ENCODE measurements at regions not wholly inside any gene's neighbourhood (a gene's known extent, or its start where the extent isn't known, plus 50 kb on each side); places are given as distances from the start of the nearest gene placed in this dataset.

DNA sequence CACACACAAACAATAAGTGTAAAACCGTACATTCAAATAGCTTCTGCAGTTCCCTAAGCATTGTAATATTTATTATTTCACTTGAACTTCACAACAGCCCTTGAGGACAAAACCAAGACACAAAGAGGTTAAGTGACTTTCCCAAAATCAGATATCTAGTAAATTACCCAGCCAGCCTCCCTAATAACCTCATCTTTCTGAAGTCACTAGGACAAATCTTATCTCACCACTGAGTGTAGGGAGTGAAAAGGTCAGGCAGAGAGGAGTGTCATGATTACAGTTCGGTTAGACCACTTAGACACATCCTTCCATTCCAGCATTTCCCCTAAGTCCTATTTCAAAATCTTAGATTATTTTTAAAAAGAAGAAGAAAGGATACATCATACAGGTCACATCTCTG is 377.3 kb upstream of the NFIA start:
- 100% methylated on average over 1 of the region's 2 CpGs for WGBS (ENCODE audit: insufficient coverage)
- no peaks in the 10 kb centered on the region for H3K4me1 ChIP-seq (ENCODE audit: control extremely low read depth in 1 of 4, control insufficient read depth in 4 of 4, insufficient read depth in 4 of 4, low read length in 3 of 4)
- CTCF ChIA-PET, result no interaction called here
- no peak for DNase-seq
- no peaks in the 10 kb centered on the region for H3K27me3 ChIP-seq (replicated peaks in 2 of 5; ENCODE audit: control insufficient read depth in 4 of 5, insufficient read depth in 5 of 5, low read length in 4 of 5)
- H3K9me3 ChIP-seq (ENCODE audit: control extremely low read depth in 1 of 5, control insufficient read depth in 4 of 5, insufficient read depth in 2 of 5, low read depth in 1 of 5, low read length in 4 of 5), result peaks cover 0 to 4% (median 0%) of the 10 kb centered on the region in 5 experiments
- POLR2A ChIA-PET, result no interaction called here
- no peaks in the 10 kb centered on the region for H3K36me3 ChIP-seq (ENCODE audit: control insufficient read depth in 4 of 4, insufficient read depth in 4 of 4, low read length in 3 of 4)
- no peak overlapping the region for H3K27ac ChIP-seq (ENCODE audit: insufficient read depth in 1 of 2, low read depth in 1 of 2, low read length in 2 of 2, poor library complexity in 1 of 2, severe bottlenecking in 2 of 2)
- H3K4me3 ChIP-seq (ENCODE audit: control insufficient read depth in 1 of 7, extremely low read depth in 1 of 7, insufficient read depth in 4 of 7, low read depth in 2 of 7, low read length in 6 of 7), result no peak overlapping the region

DNA sequence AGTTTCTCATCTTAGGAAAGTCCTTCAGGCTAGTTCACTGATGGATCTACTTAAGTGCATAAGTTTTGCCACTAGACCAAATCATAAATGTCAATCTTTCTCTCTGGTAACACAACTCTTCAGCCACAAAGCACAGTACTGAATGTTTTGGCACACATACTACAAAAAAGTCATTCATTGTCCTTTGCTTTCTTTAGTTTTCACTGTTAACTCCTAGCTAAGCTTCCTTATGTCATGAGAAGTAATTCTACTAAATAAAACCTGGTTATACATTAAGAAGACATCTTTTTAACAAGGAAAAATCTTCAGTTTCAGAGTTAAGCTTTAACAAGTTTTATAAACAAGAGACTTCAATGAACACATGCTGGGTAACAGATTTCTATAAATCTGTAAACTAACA is 379.2 kb upstream of the NFIA start:
- Histone ChIP-seq H3K9me3 (ENCODE audit: control extremely low read depth in 1 of 5, control insufficient read depth in 4 of 5, insufficient read depth in 2 of 5, low read depth in 1 of 5, low read length in 4 of 5) (peaks cover 0 to 4% (median 0%) of the 10 kb centered on the region in 5 experiments), H3K4me1 (ENCODE audit: control extremely low read depth in 1 of 4, control insufficient read depth in 4 of 4, insufficient read depth in 4 of 4, low read length in 3 of 4) (no peaks in the 10 kb centered on the region), H3K36me3 (ENCODE audit: control insufficient read depth in 4 of 4, insufficient read depth in 4 of 4, low read length in 3 of 4) (no peaks in the 10 kb centered on the region), H3K27me3 (replicated peaks in 2 of 5; ENCODE audit: control insufficient read depth in 4 of 5, insufficient read depth in 5 of 5, low read length in 4 of 5) (no peaks in the 10 kb centered on the region), H3K4me3 (ENCODE audit: control insufficient read depth in 1 of 7, extremely low read depth in 1 of 7, insufficient read depth in 4 of 7, low read depth in 2 of 7, low read length in 6 of 7) (no peak overlapping the region), H3K27ac (ENCODE audit: insufficient read depth in 1 of 2, low read depth in 1 of 2, low read length in 2 of 2, poor library complexity in 1 of 2, severe bottlenecking in 2 of 2) (no peak overlapping the region)
- ChIA-PET CTCF (no interaction called here), POLR2A (no interaction called here)
- no peak for DNase-seq

DNA sequence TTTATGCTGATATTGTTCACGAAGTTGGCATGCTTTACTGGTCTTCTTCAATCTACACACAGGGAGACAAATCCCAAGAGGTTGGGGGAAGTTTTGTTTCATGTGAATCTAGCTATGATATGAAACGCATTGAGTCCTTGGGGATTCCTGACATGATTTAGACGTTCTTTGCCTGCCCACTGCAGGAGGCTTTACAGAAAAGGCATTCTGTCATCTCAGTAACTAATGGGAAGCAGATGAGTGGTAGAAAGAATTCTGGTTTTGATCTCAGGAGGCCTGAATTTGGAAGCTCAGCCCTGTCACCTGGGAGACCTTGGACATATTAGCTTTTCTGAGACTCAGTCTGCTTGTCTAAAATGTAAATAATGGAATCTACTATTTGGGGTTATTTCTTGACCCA is 383.0 kb upstream of the NFIA start:
- H3K4me1 ChIP-seq (ENCODE audit: control extremely low read depth in 1 of 4, control insufficient read depth in 4 of 4, insufficient read depth in 4 of 4, low read length in 3 of 4), result peaks cover 0 to 3% (median 0%) of the 10 kb centered on the region in 4 experiments
- no peak for DNase-seq
- ChIA-PET CTCF (no interaction called here), POLR2A (no interaction called here)
- no peaks in the 10 kb centered on the region for H3K27me3 ChIP-seq (replicated peaks in 2 of 5; ENCODE audit: control insufficient read depth in 4 of 5, insufficient read depth in 5 of 5, low read length in 4 of 5)
- no peak overlapping the region for H3K27ac ChIP-seq (ENCODE audit: insufficient read depth in 1 of 2, low read depth in 1 of 2, low read length in 2 of 2, poor library complexity in 1 of 2, severe bottlenecking in 2 of 2)
- no CpG with 5 or more reads among the region's 3 CpGs for WGBS (ENCODE audit: insufficient coverage)
- no peak overlapping the region for H3K4me3 ChIP-seq (ENCODE audit: control insufficient read depth in 1 of 7, extremely low read depth in 1 of 7, insufficient read depth in 4 of 7, low read depth in 2 of 7, low read length in 6 of 7)
- no peaks in the 10 kb centered on the region for H3K9me3 ChIP-seq (ENCODE audit: control extremely low read depth in 1 of 5, control insufficient read depth in 4 of 5, insufficient read depth in 2 of 5, low read depth in 1 of 5, low read length in 4 of 5)
- H3K36me3 ChIP-seq (ENCODE audit: control insufficient read depth in 4 of 4, insufficient read depth in 4 of 4, low read length in 3 of 4), result no peaks in the 10 kb centered on the region

DNA sequence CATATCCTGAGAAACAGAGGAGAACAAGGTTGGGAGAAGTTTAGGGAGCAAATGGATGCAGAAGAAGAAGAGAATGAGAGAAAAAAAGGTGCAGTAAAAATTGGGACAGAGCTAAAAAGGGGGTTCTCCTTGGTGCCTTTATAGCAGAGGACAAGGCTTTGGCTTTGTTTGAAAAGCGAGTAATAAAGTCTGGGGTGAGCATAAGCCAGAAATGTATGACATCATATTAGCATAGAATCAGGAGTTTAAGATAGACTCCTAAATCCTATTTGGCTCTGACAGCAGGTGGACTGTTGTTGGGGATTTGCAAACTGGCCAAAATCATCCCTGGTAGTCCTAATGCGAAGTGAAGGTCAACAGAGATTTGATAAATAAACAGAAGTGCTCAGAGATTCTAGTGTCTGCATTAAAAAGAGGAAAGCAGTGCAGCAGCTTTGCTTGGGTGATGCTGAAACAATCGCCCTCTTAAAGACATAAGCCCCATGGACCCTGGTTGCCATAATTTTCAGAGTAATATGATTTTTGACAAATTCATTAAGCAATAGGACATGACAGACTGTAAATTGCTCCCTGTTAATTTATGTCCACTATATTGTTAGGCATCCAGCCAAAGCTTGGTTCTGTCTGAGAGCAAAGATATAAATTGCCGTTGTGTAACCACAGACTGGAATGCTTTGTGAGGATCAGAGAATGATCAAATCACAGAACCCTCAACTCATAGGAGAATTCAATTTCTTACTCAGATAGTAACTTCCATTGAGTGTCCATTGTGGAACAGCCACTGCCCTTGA is 385.0 kb upstream of the NFIA start:
- Histone ChIP-seq H3K36me3 (ENCODE audit: control insufficient read depth in 4 of 4, insufficient read depth in 4 of 4, low read length in 3 of 4) (no peaks in the 10 kb centered on the region), H3K27me3 (replicated peaks in 2 of 5; ENCODE audit: control insufficient read depth in 4 of 5, insufficient read depth in 5 of 5, low read length in 4 of 5) (no peaks in the 10 kb centered on the region), H3K27ac (ENCODE audit: insufficient read depth in 1 of 2, low read depth in 1 of 2, low read length in 2 of 2, poor library complexity in 1 of 2, severe bottlenecking in 2 of 2) (no peak overlapping the region), H3K4me3 (ENCODE audit: control insufficient read depth in 1 of 7, extremely low read depth in 1 of 7, insufficient read depth in 4 of 7, low read depth in 2 of 7, low read length in 6 of 7) (no peak overlapping the region), H3K4me1 (ENCODE audit: control extremely low read depth in 1 of 4, control insufficient read depth in 4 of 4, insufficient read depth in 4 of 4, low read length in 3 of 4) (peaks cover 0 to 3% (median 0%) of the 10 kb centered on the region in 4 experiments), H3K9me3 (ENCODE audit: control extremely low read depth in 1 of 5, control insufficient read depth in 4 of 5, insufficient read depth in 2 of 5, low read depth in 1 of 5, low read length in 4 of 5) (peaks cover 0 to 14% (median 2%) of the 10 kb centered on the region in 5 experiments)
- CTCF ChIA-PET, result interaction anchor here (1.2 kb wide), 1 partner anchor 11 kb away, joined by 3 read pairs; no protein-coding TSS in a partner anchor
- DNase-seq, result peak in 2 of 3 donors; percentile 10 to 20
- POLR2A ChIA-PET, result no interaction called here
- WGBS (ENCODE audit: insufficient coverage), result 86% methylated on average over 2 of the region's 4 CpGs

DNA sequence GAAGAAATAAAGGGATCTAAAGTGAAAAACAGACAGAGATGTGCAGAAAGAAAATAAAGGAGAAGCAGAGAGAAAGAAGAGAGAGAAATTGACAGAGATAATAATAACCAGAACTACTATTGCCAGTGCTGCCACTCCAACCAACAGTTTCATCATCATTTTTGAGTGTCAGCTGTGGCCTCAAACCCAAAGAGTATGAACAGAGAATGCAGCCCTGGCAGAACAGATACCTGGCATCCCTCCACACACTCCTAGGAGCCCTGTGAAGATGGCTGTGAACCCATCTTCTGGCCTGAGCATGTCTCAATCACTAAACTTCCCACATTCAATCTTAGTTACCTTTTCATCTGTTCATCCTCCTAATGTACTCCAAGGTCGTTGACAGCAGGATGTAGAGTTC is 385.8 kb upstream of the NFIA start:
- DNase-seq, result no peak
- Histone ChIP-seq H3K4me3 (ENCODE audit: control insufficient read depth in 1 of 7, extremely low read depth in 1 of 7, insufficient read depth in 4 of 7, low read depth in 2 of 7, low read length in 6 of 7) (no peak overlapping the region), H3K9me3 (ENCODE audit: control extremely low read depth in 1 of 5, control insufficient read depth in 4 of 5, insufficient read depth in 2 of 5, low read depth in 1 of 5, low read length in 4 of 5) (peaks cover 0 to 14% (median 2%) of the 10 kb centered on the region in 5 experiments), H3K4me1 (ENCODE audit: control extremely low read depth in 1 of 4, control insufficient read depth in 4 of 4, insufficient read depth in 4 of 4, low read length in 3 of 4) (peaks cover 0 to 3% (median 0%) of the 10 kb centered on the region in 4 experiments), H3K27me3 (replicated peaks in 2 of 5; ENCODE audit: control insufficient read depth in 4 of 5, insufficient read depth in 5 of 5, low read length in 4 of 5) (no peaks in the 10 kb centered on the region), H3K36me3 (ENCODE audit: control insufficient read depth in 4 of 4, insufficient read depth in 4 of 4, low read length in 3 of 4) (no peaks in the 10 kb centered on the region), H3K27ac (ENCODE audit: insufficient read depth in 1 of 2, low read depth in 1 of 2, low read length in 2 of 2, poor library complexity in 1 of 2, severe bottlenecking in 2 of 2) (no peak overlapping the region)
- POLR2A ChIA-PET, result no interaction called here
- CTCF ChIA-PET, result interaction anchor here (1.2 kb wide), 1 partner anchor 10 kb away, joined by 3 read pairs; no protein-coding TSS in a partner anchor
- 100% methylated on average over 1 of the region's 1 CpG for WGBS (ENCODE audit: insufficient coverage)

DNA sequence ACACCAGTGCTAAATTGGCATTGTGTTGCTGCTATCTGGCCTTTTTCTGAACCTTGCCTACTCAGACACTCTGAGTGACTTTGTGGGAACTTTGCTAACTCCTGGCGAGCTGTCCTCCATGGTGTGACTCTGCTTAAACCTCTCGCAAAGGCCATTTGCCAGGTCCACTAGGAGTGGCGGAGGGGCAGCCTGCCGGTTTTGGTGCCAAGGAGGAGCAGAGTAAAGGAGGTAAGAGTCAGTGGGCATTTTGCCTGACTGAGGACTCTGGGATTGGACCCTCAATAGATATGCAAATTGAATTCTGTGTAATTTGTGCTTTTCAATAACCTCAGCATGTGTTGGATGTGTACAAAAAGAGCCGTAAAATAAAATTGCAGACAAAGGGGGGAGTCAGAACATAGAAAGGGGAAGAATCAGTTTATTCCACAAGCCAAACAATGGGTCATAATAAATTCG is 386.6 kb upstream of the NFIA start:
- WGBS (ENCODE audit: insufficient coverage), result 94% methylated on average over 6 of the region's 6 CpGs
- Histone ChIP-seq H3K9me3 (ENCODE audit: control extremely low read depth in 1 of 5, control insufficient read depth in 4 of 5, insufficient read depth in 2 of 5, low read depth in 1 of 5, low read length in 4 of 5) (peaks cover 0 to 14% (median 2%) of the 10 kb centered on the region in 5 experiments), H3K4me1 (ENCODE audit: control extremely low read depth in 1 of 4, control insufficient read depth in 4 of 4, insufficient read depth in 4 of 4, low read length in 3 of 4) (peaks cover 0 to 3% (median 0%) of the 10 kb centered on the region in 4 experiments), H3K36me3 (ENCODE audit: control insufficient read depth in 4 of 4, insufficient read depth in 4 of 4, low read length in 3 of 4) (no peaks in the 10 kb centered on the region), H3K27me3 (replicated peaks in 2 of 5; ENCODE audit: control insufficient read depth in 4 of 5, insufficient read depth in 5 of 5, low read length in 4 of 5) (no peaks in the 10 kb centered on the region), H3K27ac (ENCODE audit: insufficient read depth in 1 of 2, low read depth in 1 of 2, low read length in 2 of 2, poor library complexity in 1 of 2, severe bottlenecking in 2 of 2) (no peak overlapping the region), H3K4me3 (ENCODE audit: control insufficient read depth in 1 of 7, extremely low read depth in 1 of 7, insufficient read depth in 4 of 7, low read depth in 2 of 7, low read length in 6 of 7) (no peak overlapping the region)
- ChIA-PET CTCF (no interaction called here), POLR2A (no interaction called here)
- no peak for DNase-seq

DNA sequence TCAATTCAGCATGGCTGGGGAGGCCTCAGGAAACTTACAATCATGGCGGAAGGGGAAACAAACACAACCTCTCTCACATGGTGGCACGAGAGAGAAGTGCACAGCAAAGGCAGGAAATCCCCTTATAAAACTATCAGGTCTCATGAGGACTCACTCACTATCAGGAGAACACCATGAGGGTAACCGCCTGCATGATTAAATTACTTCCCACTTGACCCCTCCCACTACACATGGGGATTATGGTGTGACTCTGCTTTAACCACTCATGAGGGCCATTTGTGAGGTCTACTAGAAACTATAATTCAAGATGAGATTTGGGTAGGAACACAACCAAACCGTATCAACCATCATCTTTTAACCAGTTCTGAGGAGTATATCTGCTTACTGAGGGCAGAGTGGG is 387.4 kb upstream of the NFIA start:
- H3K36me3 ChIP-seq (ENCODE audit: control insufficient read depth in 4 of 4, insufficient read depth in 4 of 4, low read length in 3 of 4), result no peaks in the 10 kb centered on the region
- no peak overlapping the region for H3K27ac ChIP-seq (ENCODE audit: insufficient read depth in 1 of 2, low read depth in 1 of 2, low read length in 2 of 2, poor library complexity in 1 of 2, severe bottlenecking in 2 of 2)
- H3K9me3 ChIP-seq (ENCODE audit: control extremely low read depth in 1 of 5, control insufficient read depth in 4 of 5, insufficient read depth in 2 of 5, low read depth in 1 of 5, low read length in 4 of 5), result peaks cover 0 to 14% (median 2%) of the 10 kb centered on the region in 5 experiments
- WGBS (ENCODE audit: insufficient coverage), result 88% methylated on average over 2 of the region's 4 CpGs
- POLR2A ChIA-PET, result no interaction called here
- DNase-seq, result no peak
- CTCF ChIA-PET, result no interaction called here
- no peak overlapping the region for H3K4me3 ChIP-seq (ENCODE audit: control insufficient read depth in 1 of 7, extremely low read depth in 1 of 7, insufficient read depth in 4 of 7, low read depth in 2 of 7, low read length in 6 of 7)
- H3K27me3 ChIP-seq (replicated peaks in 2 of 5; ENCODE audit: control insufficient read depth in 4 of 5, insufficient read depth in 5 of 5, low read length in 4 of 5), result no peaks in the 10 kb centered on the region
- peaks cover 0 to 3% (median 0%) of the 10 kb centered on the region in 4 experiments for H3K4me1 ChIP-seq (ENCODE audit: control extremely low read depth in 1 of 4, control insufficient read depth in 4 of 4, insufficient read depth in 4 of 4, low read length in 3 of 4)
